ENCODE measurements at regions not wholly inside any gene's neighbourhood (a gene's known extent, or its start where the extent isn't known, plus 50 kb on each side); places are given as distances from the start of the nearest gene placed in this dataset.
"Not testable (repeated sequence)": the region's sequence is repeated elsewhere in the genome, so short reads cannot be mapped to it uniquely, and the experiment has no call there.

DNA sequence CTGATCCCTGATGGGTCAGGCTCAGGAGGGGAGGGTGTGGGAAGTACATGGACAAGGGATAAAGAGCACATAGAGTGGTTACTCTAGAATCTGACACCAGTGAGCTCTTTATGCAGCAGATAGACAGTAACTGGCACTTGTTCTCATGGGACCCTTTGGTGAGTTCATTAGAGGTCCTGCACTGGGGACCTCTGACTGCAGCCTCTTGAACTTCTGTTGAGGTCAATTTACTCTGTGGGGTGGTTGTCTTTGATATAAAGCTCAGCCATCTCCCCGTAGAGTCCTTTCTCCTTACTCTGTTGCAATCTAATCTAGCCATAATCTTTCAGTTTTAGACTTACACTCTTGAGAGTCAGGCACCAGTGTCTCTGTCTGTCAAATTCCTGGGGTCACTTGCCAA, 222.4 kb downstream of the GPAT3 start:
- FAIRE-seq = no peak

- FAIRE-seq = no peak
Measured at GRCh38 chr4:83757121-83757621, 221.3 kb downstream of the GPAT3 start.

DNA sequence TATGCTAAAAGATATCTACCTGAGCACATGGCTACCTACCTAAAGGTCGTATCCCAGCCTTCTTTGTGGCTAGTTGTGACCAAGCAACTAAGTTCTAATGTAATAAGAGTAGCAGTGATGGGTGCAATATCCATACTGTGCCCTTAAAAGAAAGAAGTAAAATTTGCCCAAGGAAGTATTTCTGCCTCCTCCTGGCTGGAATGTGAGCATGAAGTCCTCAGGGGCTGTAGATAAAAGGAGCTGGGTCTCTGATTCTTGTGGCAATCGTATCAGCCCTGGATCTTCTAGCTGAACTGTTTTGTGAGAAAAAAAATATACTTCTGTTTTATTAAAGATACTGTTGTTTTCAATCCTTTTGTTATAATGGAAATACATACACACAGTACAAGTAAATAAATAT, 217.4 kb downstream of the GPAT3 start:
- FAIRE-seq = no peak

- FAIRE-seq = no peak
Measured at GRCh38 chr4:83751336-83751949, 215.5 kb downstream of the GPAT3 start.

- no peak for FAIRE-seq
Measured at GRCh38 chr4:83748711-83749110, 212.8 kb downstream of the GPAT3 start.

DNA sequence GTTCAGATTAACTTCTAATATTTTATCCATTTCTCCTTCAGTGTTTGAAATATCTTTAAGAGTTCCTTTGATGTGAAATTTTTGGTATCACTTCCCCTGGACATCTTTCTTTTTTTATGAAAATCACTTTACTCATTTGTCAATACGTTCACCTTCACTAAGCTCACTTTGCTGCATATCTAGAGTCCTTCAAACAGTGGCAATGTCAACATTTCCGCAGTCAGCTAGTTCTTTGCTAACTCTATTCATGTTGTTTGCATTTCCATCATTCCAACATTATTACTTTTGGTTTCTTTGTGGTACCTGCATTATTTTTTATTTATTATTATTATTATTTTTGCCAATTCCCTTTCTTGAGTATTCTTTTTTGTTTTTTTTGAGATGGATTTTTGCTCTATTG, 203.0 kb downstream of the GPAT3 start:
- FAIRE-seq = no peak

GRCh38 chr4:83734576-83734975, 198.7 kb downstream of the GPAT3 start:
- no peak for FAIRE-seq

DNA sequence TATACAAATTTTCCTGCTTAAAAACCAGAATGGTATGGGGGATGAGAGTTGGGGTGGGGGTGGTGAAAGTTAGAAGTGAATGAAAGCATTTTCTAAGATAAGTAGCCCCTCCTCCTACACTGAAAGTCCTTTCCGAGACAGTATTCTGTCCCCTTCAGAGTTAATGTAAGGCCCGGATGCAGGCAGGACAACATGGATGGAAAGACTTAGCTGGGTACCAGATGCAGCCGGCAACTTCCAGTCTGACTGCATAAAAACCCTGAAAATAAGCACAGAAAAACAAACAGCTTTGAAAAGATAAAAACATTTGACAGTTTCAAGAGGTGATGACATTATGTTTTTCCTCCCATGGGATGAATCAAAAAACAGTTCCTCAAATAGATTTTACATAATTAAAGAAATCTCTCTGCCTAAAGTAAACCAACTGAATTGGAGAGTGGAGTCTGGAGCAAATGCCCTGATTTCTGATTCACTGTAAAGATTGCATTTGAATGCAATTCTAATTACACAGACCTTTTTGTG, 196.3 kb downstream of the GPAT3 start:
- FAIRE-seq = no peak

DNA sequence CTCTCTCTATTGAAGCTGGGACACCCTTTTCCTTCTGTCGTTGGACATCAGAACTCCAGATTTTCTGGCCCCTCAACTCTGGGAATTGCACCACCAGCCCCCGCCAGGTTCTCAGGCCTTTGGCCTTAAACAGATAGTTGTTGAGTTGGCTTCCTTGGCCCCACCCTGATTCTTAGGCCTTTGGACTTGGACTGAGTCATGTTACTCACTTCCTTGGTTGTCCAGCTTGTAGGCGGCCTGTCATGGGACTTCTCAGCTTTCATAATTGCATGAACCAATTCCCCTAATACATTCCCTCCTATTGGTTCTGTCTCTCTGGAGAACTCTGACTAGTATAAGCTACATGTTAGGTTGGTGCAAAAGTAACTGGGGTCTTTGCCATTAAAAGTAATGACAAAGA, 195.7 kb downstream of the GPAT3 start:
- FAIRE-seq = no peak

- FAIRE-seq = not testable (repeated sequence)
Measured at GRCh38 chr4:83730958-83731357, 195.1 kb downstream of the GPAT3 start.

DNA sequence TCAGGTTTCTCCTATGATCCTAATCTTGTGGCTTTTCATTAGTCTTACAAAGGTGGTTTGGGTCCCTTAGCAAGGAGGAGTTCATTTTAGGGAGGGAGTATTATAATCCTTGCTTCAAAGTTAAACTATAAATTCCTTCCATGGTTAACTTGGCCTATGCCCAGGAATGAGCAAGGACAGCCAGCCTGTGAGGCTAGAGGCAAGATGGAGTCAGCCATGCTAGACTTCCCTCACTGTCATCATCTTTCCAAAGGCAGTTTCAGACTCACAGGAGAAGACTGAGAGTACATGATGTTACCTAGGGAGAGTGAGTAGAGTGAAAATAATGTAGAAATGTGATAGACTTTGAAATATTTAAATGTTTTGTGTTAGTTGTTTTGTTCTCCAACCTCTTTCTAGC, 192.3 kb downstream of the GPAT3 start:
- FAIRE-seq = no peak

DNA sequence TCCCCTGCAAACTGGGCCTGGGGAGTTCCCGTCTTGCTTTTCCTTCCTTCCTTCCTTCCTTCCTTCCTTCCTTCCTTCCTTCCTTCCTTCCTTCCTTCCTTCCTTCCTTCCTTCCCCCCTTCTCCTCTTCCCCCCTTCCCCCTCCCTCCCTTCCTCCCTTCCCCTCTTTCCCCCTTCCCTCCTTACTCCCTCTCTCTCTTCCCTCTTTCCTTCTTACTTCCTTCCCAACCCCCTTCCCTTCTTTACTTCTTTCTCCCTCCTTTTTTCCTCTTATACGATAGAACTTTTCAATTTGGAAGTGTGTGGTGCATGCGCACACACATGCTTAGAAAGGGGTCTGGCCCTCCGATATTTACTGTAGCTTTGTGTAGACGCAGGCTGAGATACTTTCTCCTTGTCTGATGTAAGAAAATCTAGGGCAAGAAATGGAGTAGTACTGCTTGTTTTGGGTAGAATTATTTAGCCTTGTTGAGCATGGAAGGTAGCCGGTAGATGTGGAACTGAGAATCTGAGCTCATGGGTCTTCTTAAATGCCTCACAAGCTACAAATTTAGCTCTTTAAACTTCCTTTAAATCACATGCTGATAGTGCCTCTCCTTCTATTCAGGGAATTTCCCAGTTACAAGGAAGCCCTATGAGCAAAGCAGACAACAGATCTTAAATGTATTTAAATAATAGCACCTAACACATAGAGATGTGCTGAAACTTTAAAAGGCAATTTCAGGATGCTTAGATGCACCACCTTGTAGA, 189.6 kb downstream of the GPAT3 start:
- FAIRE-seq = no peak

- no peak for FAIRE-seq
Measured at GRCh38 chr4:83724485-83725335, 188.8 kb downstream of the GPAT3 start.

- FAIRE-seq = no peak
Measured at GRCh38 chr4:83723609-83724008, 187.7 kb downstream of the GPAT3 start.

GRCh38 chr4:83722730-83723269, 186.9 kb downstream of the GPAT3 start:
- FAIRE-seq = no peak

GRCh38 chr4:83716874-83717273, 181.0 kb downstream of the GPAT3 start:
- no peak for FAIRE-seq

- FAIRE-seq = no peak
Measured at GRCh38 chr4:83712890-83713289, 177.0 kb downstream of the GPAT3 start.

GRCh38 chr4:83709627-83710026, 173.7 kb downstream of the GPAT3 start:
- FAIRE-seq = no peak

- no peak for FAIRE-seq
Measured at GRCh38 chr4:83708500-83709175, 172.7 kb downstream of the GPAT3 start.

- no peak for FAIRE-seq
Measured at GRCh38 chr4:83704786-83705185, 168.9 kb downstream of the GPAT3 start.

GRCh38 chr4:83703752-83704151, 167.8 kb downstream of the GPAT3 start:
- no peak for FAIRE-seq

- no peak for FAIRE-seq
Measured at GRCh38 chr4:83701041-83701440, 165.1 kb downstream of the GPAT3 start.

DNA sequence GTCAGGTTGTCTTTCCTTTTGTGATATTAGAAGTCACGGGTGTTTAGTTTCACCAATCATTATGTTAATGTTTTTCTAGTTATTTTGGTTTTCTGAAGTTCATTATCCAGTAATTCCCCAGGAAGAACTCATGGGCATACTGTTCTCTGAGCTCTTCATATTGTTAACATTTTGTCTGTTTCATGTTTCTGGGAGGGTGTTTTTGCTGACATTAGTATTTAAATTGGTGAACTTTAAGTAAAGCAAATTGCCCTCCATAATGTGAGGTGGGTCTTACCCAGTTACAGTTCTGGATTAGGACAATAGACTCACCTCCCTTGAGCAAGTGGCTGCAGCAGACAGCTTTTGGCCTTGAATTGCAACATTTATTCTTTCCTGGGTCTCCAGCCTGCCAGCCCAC, 163.4 kb downstream of the GPAT3 start:
- no peak for FAIRE-seq
